ENCODE measurements at regions not wholly inside any gene's neighbourhood (a gene's known extent, or its start where the extent isn't known, plus 50 kb on each side); places are given as distances from the start of the nearest gene placed in this dataset.

DNA sequence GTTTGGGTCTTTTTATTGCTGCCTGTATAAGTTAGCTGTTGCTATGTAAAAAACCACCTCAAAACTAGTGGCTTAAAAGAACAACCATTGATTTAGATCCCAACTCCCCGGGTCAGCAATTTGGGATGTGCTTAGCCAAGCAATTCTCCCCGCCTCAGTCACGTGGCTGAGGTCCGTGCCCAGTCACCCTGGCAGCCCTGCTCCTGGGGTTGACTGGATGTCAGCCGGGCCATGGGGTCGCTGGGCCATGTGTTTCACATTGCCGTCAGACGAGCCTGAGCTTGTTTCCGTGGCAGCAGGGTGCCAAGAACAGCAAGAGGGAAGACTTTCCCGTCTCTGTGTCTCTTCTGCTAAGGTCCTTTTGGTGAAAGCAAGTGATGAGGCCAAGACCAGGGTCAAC, 345.7 kb upstream of the FAT1 start:
- Histone ChIP-seq H2BK120ac (ENCODE audit: low read depth, low read length, poor library complexity, severe bottlenecking) (no peak overlapping the region), H2BK15ac (ENCODE audit: low read depth, low read length) (no peak overlapping the region), H3K56ac (ENCODE audit: insufficient read length, low read depth, low read length) (no peak overlapping the region), H3K9me3 (ENCODE audit: control insufficient read depth, low read depth, low read length) (no peaks in the 10 kb centered on the region), H3K79me2 (ENCODE audit: insufficient read depth, low read length) (no peaks in the 10 kb centered on the region), H3K27ac (ENCODE audit: insufficient read length, low read depth, low read length) (no peak overlapping the region), H3K27me3 (ENCODE audit: insufficient read depth, low read length) (no peaks in the 10 kb centered on the region; the same call in 1 of the 2 replicates), H4K91ac (ENCODE audit: insufficient read length, low read depth, low read length) (no peak overlapping the region), H2BK12ac (ENCODE audit: insufficient read length, low read depth, low read length) (no peak overlapping the region), H3K23ac (ENCODE audit: insufficient read length, low read depth, low read length) (no peak overlapping the region), H2BK20ac (ENCODE audit: low read depth, low read length, poor library complexity, severe bottlenecking) (no peak overlapping the region), H3K4ac (ENCODE audit: low read depth, low read length) (no peak overlapping the region), H3K23me2 (ENCODE audit: insufficient read length, low read depth, low read length, poor library complexity, severe bottlenecking) (no peaks in the 10 kb centered on the region), H4K8ac (replicated peaks; ENCODE audit: insufficient read length, low read depth, low read length) (no peak overlapping the region), H3K4me2 (ENCODE audit: insufficient read depth, insufficient read length, low read length) (no peak overlapping the region), H3K9ac (ENCODE audit: extremely low read depth, insufficient read length, low read length) (no peak overlapping the region), H3K79me1 (ENCODE audit: insufficient read depth, low read depth, low read length, poor library complexity, severe bottlenecking) (no peaks in the 10 kb centered on the region), H3K4me1 (ENCODE audit: insufficient read depth, low read length) (peaks cover 10% of the 10 kb centered on the region), H3K14ac (ENCODE audit: insufficient read depth, low read length) (no peak overlapping the region), H4K5ac (ENCODE audit: insufficient read length, low read depth, low read length) (no peak overlapping the region), H3K18ac (ENCODE audit: insufficient read length, low read depth, low read length) (no peak overlapping the region), H2BK5ac (ENCODE audit: insufficient read length, low read length) (no peak overlapping the region), H2AFZ (ENCODE audit: low read length) (no peak overlapping the region), H3T11ph (ENCODE audit: low read length) (no peak overlapping the region), H4K20me1 (ENCODE audit: control insufficient read depth, insufficient read depth, insufficient read length) (no peaks in the 10 kb centered on the region), H2AK5ac (ENCODE audit: insufficient read length, low read length) (no peak overlapping the region)
- H3K9me3 Mint-ChIP-seq: no peaks in the 10 kb centered on the region; a peak in 1 of 5 replicates
- H3K36me3 Mint-ChIP-seq (ENCODE audit: insufficient read depth in 1 of 3, low read depth in 3 of 3): no peaks in the 10 kb centered on the region
- DNase-seq: no peak
- no peak overlapping the region for H3K4me3 Mint-ChIP-seq
- no peak overlapping the region for H3K27ac Mint-ChIP-seq
- peaks cover 30 to 50% of the 10 kb centered on the region in 2 experiments for H3K4me1 Mint-ChIP-seq
- no CpG with 5 or more reads among the region's 10 CpGs for WGBS (ENCODE audit: extremely low coverage, insufficient read length, low lambda C conversion rate)
- peaks cover 2% of the 10 kb centered on the region; the same call in 1 of the 2 replicates for H3K27me3 Mint-ChIP-seq (ENCODE audit: low read depth)
- TF ChIP-seq, protein P1, sequence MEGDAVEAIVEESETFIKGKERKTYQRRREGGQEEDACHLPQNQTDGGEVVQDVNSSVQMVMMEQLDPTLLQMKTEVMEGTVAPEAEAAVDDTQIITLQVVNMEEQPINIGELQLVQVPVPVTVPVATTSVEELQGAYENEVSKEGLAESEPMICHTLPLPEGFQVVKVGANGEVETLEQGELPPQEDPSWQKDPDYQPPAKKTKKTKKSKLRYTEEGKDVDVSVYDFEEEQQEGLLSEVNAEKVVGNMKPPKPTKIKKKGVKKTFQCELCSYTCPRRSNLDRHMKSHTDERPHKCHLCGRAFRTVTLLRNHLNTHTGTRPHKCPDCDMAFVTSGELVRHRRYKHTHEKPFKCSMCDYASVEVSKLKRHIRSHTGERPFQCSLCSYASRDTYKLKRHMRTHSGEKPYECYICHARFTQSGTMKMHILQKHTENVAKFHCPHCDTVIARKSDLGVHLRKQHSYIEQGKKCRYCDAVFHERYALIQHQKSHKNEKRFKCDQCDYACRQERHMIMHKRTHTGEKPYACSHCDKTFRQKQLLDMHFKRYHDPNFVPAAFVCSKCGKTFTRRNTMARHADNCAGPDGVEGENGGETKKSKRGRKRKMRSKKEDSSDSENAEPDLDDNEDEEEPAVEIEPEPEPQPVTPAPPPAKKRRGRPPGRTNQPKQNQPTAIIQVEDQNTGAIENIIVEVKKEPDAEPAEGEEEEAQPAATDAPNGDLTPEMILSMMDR (conservative IDR thresholded peaks at IDR 0.05): no peak
